ENCODE measurements at regions not wholly inside any gene's neighbourhood (a gene's known extent, or its start where the extent isn't known, plus 50 kb on each side); places are given as distances from the start of the nearest gene placed in this dataset.
A peak's percentile ranks its signal among the peaks of the same experiment; 100 is the strongest.

DNA sequence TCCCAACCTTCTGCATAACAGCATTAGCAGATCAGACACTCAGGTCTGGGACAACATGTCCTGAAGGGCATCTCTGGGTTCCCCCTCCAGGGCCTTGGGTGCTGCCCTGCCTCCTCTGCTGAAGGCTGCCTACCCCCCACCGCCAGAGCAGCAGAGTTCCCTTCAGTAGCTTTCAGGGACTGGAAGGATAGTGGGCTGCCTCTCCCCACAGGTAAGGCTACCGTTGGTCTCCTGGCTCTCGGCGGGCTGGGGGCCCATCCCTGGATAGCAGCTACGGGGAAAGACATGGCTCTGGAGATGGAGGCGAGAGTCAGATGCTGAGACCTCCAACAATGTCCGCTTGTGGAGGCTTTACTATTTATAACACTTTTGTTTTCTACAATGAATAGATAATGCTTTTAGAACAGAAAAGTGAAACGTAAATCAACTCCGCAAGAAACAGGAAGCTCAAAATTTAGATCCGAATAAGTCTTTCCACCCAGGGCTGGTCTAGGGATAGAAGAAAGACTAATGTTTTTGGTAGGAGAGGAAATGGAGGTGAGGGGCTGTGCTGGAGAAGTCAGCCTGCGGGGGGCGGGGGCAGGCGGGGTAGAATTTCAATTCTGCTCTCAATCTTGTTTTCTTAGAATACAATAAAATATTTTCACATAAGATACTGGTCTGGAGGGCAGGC lies 58.4 kb downstream of the ARL4C start:
- ATAC-seq (no peak), DNase-seq (ENCODE audit: low spot score) (no peak)
- intact Hi-C loops (cut with DNase I): no loop called here

DNA sequence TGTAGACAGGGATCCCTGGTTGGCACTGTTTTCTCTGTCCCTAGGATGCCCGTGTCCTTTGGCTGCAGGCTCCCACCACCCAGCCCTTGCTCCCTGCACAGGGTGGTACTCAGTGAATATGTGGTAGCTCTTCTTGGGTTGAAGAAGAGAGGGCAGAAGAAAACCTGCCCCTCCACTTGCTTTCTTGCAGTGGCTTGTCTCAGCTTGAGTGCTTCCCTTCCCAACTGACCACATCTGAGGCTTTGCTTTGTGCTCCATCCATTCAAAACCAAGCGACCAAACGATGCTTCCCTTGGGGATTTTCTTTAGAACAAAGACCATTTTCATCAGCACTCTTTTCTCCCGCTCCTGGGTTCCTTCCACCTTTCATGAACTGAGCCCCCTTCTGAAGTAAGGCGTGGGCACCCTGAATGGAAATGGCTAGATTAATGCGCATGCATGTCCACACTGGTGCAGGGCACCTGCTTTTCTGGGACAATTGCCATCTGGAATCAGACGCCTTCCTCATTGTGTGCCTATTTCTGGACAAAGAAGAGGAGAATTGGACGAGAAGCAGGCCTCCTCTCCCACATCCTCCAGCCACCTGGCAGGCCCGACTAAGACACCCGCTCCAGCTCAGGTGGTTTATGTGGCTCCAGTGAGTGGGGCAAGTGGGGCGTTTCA lies 59.1 kb downstream of the ARL4C start:
- intact Hi-C loops (cut with DNase I): no loop called here
- ATAC-seq: no peak

DNA sequence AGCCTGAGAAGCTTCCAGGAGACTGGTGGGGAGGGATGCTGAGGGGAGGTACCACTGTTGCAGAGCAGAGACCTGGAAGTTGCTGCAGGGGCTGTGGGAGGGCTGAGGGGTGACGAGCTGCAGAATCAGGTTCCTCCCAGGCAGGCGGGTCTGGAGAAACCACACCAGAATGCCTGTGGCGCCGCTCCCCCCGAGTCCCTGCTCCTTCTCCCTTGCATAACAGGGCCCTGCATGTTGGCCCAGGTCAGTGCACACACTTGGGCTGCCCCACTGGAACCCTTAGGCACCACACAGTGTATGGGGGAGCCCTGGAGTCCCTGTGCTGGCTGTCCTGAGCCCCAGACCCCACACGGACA lies 60.4 kb downstream of the ARL4C start:
- intact Hi-C loops (cut with DNase I): no loop called here
- ATAC-seq (peak; percentile 20), DNase-seq (ENCODE audit: low spot score) (no peak)

More for the DNA sequence above, 59.1 kb downstream of the ARL4C start:
- no peak for DNase-seq (ENCODE audit: low spot score)

DNA sequence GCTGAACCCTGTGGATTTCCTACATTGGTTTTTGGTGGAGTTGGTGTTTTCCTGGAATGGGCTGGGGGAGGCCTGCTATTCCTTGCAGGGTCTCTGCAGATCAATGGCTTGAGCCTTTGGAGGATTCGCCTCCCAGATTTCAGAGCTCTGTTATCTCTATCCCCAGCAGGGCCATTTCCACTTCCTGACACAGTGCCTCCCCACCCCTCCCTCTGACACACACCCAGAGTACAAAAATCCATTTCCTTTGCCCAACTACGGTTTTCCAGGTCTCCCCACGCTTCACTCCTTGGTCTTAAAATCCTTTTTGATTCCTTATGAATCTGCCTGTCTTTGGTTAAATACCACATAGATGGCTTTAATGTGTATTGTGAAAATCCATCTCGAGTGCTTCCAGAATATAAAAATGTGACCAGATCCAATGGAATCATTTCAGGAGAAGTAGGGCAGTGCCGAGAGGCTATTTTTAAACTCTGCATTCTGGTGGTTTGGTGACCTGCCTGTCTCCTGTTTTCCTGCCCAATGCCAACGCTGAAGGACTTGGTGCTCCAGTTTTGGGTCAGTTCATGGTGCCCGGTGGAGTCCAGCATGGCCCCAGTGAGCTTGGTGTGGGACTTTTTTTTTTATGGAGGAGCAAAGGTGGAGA lies 60.9 kb downstream of the ARL4C start:
- intact Hi-C loops (cut with DNase I): no loop called here
- DNase-seq (ENCODE audit: low spot score) (no peak), ATAC-seq (no peak)

DNA sequence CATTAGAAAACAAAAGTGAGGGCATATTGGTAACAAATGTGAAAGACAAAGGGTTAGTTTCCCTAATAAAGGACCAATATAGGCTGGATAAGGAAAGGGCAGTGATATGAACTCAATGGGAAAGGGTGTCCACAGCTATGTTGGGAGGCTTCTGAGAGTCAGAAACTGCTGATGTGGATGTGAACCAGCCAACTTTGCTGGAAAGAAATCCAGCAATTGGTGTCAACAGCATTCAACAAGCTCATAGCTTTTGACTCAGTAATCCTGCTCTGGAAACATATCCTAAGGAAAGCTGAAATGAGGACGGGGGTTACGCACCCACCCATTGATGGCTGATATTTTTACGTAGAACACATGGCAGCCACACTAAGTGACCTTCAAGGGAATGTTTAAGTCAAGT lies 63.7 kb downstream of the ARL4C start:
- intact Hi-C loops (cut with DNase I): no loop called here
- ATAC-seq: no peak

DNA sequence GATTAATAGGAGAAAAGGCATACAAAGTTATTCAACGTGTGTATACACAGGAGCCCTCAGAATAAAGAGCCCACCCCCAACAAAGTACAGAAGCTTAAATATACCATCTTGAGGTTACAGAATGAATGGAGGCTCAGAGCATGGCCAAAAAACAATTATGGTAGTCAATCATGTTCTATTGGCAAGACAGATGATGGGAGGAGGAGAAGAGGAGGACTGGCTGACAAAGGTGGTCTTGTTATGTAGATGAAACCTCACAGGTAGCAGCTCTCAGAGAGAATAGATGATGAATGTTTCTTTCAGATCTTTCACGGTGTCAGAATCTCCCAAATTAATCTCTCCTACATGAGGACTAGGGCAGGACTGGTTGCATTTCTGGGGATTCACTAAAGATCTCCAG lies 66.0 kb downstream of the ARL4C start:
- no peak for ATAC-seq
- no peak for DNase-seq (ENCODE audit: low spot score)
- intact Hi-C loops (cut with DNase I): no loop called here

More for the DNA sequence above, 63.7 kb downstream of the ARL4C start:
- no peak for DNase-seq (ENCODE audit: low spot score)

DNA sequence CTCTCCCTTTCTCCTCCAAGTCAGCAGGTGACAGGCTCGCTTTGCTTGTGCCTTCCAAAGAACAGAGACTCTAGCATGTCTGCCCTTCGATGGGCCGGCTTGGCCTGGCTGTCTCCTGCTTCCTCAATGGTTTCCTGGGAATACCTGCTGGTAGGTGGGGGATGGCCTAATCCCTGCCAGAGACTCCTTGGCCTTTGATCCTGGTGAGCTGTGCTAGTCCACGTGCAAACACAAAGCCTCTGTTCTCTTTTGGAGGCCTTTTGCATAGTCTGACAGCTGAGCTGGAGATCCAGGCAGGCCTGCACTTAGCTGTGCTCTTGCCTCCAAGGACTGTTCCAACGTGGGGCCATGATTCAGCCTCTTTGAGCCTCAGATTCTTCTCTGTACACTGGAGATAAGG lies 67.6 kb downstream of the ARL4C start:
- DNase-seq (ENCODE audit: low spot score): no peak

DNA sequence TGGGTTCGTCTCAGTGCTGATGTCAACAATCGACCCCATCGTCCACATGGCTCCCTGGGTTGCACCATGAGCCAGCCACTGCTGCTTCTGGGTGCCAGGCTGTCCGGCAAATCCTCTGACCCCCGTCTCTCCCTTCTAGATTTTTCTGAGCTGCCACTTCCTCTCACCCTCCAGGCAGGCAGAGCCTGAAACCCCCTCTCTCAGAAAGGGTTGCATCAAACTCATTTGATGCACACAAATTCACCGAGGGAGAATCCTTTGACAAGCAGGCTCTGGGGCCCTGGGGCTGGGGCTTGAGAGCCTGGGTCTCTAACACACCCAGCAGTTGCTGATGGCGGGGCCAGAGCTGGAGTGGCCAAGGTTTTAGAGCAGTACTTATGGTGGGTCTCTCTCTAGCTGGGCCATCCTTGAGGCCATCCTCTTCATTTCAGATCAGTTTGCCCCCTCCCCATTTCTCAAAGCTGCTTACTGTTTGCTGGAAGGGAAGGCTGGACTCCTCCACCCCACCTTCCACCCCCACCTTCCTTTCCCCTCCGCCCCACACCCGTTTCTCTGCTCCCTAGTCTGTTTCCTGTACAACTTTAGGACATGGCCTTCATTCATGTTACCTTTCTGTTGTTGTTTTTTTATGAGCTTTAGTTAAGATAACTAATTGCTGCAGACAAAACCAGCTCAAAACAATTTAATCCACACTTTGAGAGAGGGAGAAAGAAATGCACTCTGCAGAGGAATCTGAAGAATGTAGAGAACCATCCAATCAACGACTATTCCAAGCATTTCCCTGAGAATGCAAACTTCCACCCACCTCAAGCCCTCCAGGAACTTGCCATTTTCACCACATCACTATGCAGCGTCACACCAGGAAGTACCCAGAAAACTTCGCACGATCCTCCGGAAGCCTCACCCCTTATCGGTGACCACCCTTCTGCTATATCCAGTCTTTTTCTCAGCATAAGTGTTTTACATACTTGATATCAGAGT lies 69.5 kb downstream of the ARL4C start:
- intact Hi-C loops (cut with DNase I): no loop called here
- no peak for ATAC-seq
- no peak for DNase-seq (ENCODE audit: low spot score)

More for the DNA sequence above, 67.6 kb downstream of the ARL4C start:
- intact Hi-C loops (cut with DNase I): no loop called here
- no peak for ATAC-seq

DNA sequence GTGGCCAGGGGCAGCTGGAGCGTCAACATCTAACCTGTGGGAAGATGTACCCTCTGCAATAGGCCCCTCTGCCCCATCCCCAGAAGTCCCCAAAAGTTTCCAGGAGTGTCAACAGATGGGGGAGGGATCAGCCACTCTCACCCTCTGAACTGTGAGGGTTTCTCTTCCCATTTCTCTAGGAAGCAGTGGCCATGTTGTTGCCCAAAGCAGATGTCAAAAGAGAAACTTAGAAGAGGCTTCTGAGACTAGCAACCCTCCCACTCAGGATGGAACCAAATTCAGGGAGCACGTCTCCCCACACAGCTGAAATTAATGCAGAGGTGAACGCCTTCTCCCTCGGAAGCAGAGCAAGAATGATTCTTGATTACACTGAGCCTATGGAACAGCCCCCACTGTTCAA lies 70.3 kb downstream of the ARL4C start:
- no peak for DNase-seq (ENCODE audit: low spot score)
- ATAC-seq: peak; percentile 10
- intact Hi-C loops (cut with DNase I): no loop called here

DNA sequence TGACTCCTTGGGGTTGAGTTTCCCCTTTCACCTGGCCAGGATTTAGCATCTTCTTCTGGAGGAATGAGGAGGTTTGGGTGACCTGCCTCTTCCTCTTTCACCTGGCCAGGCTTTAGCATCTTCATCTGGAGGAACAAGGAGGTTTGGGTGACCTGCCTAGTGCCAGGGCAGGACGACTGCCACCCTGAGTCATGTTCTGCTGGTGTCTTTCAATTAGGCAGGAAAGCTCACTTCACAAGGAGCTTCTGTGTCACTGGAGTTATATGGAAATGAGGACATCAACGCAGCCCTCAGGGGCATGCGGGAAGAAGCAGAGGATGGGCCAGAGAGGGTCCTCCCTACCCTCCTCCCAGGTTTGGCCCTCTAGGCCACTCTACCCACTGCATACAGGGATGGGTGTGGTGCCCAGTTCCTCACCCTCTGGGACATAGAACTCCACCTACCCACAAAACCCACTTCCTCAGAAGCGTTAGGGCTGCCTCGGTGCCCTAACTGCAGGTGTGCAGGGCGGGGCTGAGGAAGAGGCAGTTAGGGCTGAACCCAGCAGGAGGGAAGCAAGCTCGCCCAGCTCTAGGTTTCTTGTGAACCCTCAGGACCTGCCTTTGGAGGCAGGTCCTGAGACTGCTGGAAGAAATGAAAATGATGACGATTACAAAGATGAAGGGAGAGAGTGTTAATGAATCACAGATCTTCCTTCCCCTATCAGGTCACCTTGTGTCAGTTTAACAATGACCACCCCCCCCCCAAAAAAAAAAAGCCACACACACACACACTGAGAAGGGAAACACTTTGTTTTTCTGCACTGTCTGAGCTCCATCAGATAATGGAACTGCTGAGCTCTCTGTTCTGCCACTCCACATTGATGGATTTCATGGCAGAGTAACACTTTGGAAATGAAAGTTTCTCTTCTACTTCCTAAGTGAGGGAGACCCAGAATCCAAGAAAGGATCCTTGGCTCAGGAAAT lies 71.0 kb downstream of the ARL4C start:
- intact Hi-C loops (cut with DNase I): no loop called here
- DNase-seq (ENCODE audit: low spot score): no peak
- ATAC-seq: peak; percentile 49

DNA sequence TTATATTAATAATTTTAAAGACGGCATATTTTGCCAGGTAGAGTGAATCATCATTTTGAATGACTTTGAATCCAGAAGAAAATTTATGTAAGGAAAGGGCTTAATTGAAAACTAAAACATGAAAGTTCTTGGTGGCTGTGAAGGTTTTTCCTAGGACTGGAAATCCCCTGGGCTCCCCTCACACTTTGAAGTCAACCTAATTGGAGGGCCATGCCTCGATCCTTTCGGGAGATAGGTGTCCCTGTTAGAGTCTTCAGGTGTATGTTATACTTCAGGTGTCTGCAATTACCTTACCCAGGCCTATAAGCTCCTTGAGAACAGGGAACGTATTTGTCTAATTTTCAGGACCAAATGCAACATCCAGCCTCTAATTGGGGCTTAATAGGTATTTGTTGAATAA lies 73.0 kb downstream of the ARL4C start:
- ATAC-seq (no peak), DNase-seq (ENCODE audit: low spot score) (no peak)
- intact Hi-C loops (cut with DNase I): no loop called here

DNA sequence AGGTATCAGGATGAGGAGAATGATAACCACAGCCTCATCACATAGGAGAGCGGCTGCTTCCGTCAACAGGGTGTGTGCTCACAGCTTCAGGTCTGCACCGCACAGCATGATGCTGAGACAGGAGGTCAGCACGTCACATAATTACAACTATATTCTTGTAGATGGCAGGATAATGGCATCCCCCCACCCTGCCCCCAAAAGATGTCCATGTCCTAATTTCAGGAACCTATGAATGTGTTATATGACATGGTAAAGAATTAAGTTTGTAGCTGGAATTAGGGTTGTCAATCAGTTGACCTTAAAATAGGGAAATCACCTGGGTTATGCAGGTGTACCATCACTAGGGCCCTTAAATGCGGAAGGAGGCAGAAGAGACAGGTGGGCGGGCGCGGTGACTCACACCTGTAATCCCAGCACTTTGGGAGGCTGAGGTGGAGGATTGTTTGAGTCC lies 73.9 kb downstream of the ARL4C start:
- ATAC-seq (no peak), DNase-seq (ENCODE audit: low spot score) (no peak)
- intact Hi-C loops (cut with DNase I): no loop called here

DNA sequence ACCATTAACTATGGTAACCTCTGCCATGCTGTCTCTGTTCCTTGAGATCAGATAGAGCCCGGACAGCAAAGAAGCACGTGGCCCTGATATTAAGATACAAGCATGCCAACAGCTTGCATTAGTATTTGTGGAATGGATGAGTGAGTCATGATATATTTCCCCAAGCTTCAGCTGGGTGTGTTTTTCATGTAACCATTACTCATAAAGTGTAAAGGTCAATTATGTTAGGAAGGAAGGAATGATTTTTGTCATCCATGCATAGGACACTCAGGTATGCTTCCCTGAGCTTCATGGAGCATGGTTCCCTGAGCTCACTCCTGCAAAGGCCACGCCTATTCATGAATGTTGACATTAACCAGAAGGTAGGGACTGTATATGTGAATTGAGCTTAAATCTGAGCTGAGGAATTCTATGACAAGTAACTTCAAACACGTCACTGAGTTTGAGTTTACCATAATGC lies 74.6 kb downstream of the ARL4C start:
- peak; percentile 52 for ATAC-seq
- DNase-seq (ENCODE audit: low spot score): no peak
- intact Hi-C loops (cut with DNase I): no loop called here

DNA sequence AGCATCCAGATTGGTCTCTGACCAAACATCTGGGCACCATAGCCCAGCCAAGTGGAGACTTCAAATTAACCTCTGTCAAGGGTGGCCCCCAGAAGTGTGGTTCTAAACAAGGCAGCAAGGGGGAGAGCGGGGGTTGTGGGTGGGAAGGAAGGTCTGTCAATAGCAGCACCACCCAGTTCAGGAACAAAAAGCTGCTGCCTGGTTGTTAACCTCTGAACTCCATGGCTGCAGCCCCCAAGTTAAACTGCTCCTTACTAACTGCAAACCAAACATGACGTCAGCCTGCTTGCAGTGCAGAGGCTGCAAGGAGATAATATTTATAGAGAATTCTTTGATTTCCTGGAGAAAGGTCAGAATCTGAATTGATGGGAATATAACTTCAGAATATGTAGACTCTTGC lies 76.5 kb downstream of the ARL4C start:
- ATAC-seq (no peak), DNase-seq (ENCODE audit: low spot score) (no peak)
- intact Hi-C loops (cut with DNase I): no loop called here

DNA sequence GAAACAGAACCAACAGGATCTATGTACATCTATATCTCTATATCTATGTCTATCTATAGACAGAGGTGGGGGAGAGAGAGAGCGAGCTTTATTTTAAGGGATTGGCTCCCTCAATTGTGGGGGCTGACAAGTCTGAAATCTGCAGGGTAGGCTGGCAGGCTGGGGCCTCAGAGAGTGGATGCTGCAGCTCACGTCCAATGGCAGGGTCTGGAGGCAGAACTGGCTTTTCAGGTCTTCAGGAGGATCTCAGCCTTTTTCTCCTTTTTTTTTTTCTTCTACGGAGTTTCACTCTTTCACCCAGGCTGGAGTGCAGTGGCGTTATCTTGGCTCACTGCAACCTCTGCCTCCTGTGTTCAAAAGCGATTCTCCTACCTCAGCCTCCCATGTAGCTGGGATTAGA lies 77.2 kb downstream of the ARL4C start:
- ATAC-seq: no peak
- intact Hi-C loops (cut with DNase I): no loop called here
- no peak for DNase-seq (ENCODE audit: low spot score)

DNA sequence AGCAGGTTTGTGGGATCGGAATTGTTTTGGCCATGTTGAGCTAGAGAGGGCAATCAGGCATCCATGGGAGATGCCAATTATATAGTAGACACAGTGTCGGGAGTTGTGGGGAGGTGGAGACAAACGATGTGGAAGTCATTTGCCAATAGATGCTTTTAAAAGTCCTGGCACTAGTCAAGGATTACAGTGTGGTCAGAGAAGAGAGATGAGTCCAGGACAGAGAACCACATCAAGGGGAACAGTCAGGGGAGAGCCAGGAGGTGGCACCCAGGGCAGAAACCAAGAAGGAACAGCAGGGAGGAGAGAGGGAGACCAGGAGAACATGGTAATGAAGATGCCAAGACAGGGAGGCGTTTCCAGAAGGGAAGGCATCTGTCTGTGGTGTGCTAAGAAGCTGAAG lies 81.2 kb downstream of the ARL4C start:
- DNase-seq (ENCODE audit: low spot score) (no peak), ATAC-seq (no peak)
- intact Hi-C loops (cut with DNase I): no loop called here

DNA sequence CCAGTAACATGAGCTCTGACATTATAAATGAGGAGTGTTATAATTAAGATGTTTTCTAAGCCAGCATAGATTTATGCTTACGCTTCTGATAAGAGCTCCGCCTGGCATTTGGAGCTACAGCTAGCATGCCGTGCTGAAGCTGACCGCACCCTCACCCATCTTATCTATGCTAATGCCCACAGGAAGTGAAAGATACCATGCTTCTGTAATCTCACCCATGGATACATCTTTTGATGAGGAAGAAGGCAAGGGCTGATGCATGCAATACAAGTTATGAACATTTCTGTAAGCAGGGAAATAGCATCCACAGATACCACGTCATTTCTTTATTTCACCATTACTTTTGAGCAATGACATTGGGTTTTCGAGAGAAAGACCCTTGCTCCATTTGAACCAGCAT lies 82.3 kb downstream of the ARL4C start:
- DNase-seq (ENCODE audit: low spot score) (no peak), ATAC-seq (no peak)
- intact Hi-C loops (cut with DNase I): no loop called here

DNA sequence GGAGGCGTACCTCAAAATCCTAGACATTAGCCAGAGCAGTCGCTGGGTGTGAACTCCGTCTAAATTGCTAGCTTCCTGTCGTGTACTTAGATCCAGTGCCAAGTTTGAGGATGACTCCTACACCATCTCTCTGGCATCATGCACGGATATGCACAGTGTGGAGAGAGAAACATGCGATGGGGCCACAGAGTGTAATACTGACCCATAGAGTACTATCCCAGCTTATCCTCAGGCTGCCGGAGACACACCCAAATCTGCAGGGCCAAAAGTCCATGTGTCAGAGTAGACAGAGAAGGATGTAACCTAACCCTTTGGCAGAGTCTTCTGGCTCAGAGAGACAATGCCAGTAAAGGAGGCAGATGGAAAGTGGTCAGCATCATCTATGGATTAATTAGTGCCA lies 84.2 kb downstream of the ARL4C start:
- DNase-seq (ENCODE audit: low spot score): no peak
- intact Hi-C loops (cut with DNase I): no loop called here
- peak; percentile 39 for ATAC-seq

Measured in sciatic nerve (tissue), 2 donors.